CD14-positive monocyte (primary cell): ENCODE measurements at regions not wholly inside any gene's neighbourhood (a gene's known extent, or its start where the extent isn't known, plus 50 kb on each side); places are given as distances from the start of the nearest gene placed in this dataset.

ENCODE experiments used
- DNase-seq, 3 donors: peaks; one replicate each; pipeline ENCODE4 v3.0.0-alpha.2; 2011 to 2022
- H2AFZ ChIP-seq: 2 replicates; pipeline ENCODE4 v1.6.0; 2012; ENCODE audit warnings: mild to moderate bottlenecking, low read depth, low read length, inconsistent platforms; ENCODE audit not compliant: insufficient read depth, poor library complexity, severe bottlenecking
- H3K27ac ChIP-seq, 2 donors: 1 replicate in 1 of 2; 2 replicates in 1 of 2; pipeline ENCODE4 v1.5.1; 2012 to 2013; ENCODE audit warnings: low read length in 2 of 2, control low read depth in 1 of 2, inconsistent platforms in 1 of 2, low read depth in 1 of 2, mild to moderate bottlenecking in 1 of 2
- H3K27me3 ChIP-seq, 2 donors: one replicate each; pipeline versions ENCODE4 v1.6.0 to v1.6.1; 2011 to 2013; ENCODE audit warnings: low read length in 2 of 2; ENCODE audit not compliant: control insufficient read depth in 2 of 2, insufficient read depth in 2 of 2
- H3K36me3 ChIP-seq, 2 donors: replicated peaks in 1 of 2; 1 replicate in 1 of 2; 2 replicates in 1 of 2; pipeline versions ENCODE4 v1.5.1 to v1.6.1; 2012 to 2013; ENCODE audit warnings: low read length in 2 of 2, control low read depth in 1 of 2, inconsistent platforms in 1 of 2, mild to moderate bottlenecking in 1 of 2; ENCODE audit not compliant: insufficient read depth in 2 of 2, control insufficient read depth in 1 of 2
- H3K4me1 ChIP-seq, 2 donors: 1 replicate in 1 of 2; 2 replicates in 1 of 2; pipeline versions ENCODE4 v1.5.1 to v1.6.1; 2012 to 2013; ENCODE audit warnings: low read length in 2 of 2, control low read depth in 1 of 2, inconsistent platforms in 1 of 2, mild to moderate bottlenecking in 1 of 2, moderate library complexity in 1 of 2; ENCODE audit not compliant: insufficient read depth in 2 of 2, control insufficient read depth in 1 of 2
- H3K4me2 ChIP-seq: replicated peaks from 2 replicates; pipeline ENCODE3; 2012; ENCODE audit warnings: low read length, moderate library complexity, mild to moderate bottlenecking; ENCODE audit not compliant: poor library complexity, severe bottlenecking; ENCODE audit errors: extremely low read depth
- H3K4me3 ChIP-seq, 3 experiments: fragments of 200-600 bp in 1 of 3; sonication (generic) in 1 of 3; replicated peaks in 1 of 3; 1 replicate in 2 of 3; 2 replicates in 1 of 3; pipeline ENCODE4 v1.5.1; 2011 to 2013; ENCODE audit warnings: low read length in 3 of 3, mild to moderate bottlenecking in 3 of 3, control low read depth in 2 of 3, low read depth in 2 of 3, inconsistent platforms in 1 of 3, moderate library complexity in 1 of 3
- H3K79me2 ChIP-seq: 2 replicates; pipeline ENCODE4 v1.6.0; 2012; ENCODE audit warnings: mild to moderate bottlenecking, control low read depth, inconsistent platforms, low read length, moderate library complexity; ENCODE audit not compliant: insufficient read depth
- H3K9ac ChIP-seq: 2 replicates; pipeline ENCODE4 v1.6.0; 2017; ENCODE audit warnings: low read length, mild to moderate bottlenecking; ENCODE audit not compliant: insufficient read depth, poor library complexity, severe bottlenecking
- H3K9me3 ChIP-seq, 2 donors: replicated peaks in 1 of 2; 1 replicate in 1 of 2; 2 replicates in 1 of 2; pipeline versions ENCODE4 v1.5.1 to v1.6.1; 2012 to 2013; ENCODE audit warnings: low read length in 2 of 2, control low read depth in 1 of 2; ENCODE audit not compliant: control insufficient read depth in 1 of 2, insufficient read depth in 1 of 2
- H4K20me1 ChIP-seq: 2 replicates; pipeline ENCODE4 v1.6.0; 2012; ENCODE audit warnings: mild to moderate bottlenecking, low read length, control low read depth, moderate library complexity; ENCODE audit not compliant: insufficient read depth
- H3K27ac Mint-ChIP-seq, 7 donors: one replicate each; pipeline ENCODE4 v1.8.0; 2020; ENCODE audit warnings: mild to moderate bottlenecking in 7 of 7, mixed read lengths in 7 of 7, moderate library complexity in 6 of 7, inconsistent platforms in 2 of 7
- H3K27me3 Mint-ChIP-seq, 3 donors: one replicate each; pipeline ENCODE4 v1.8.0; 2021 to 2022; ENCODE audit warnings: low read depth in 3 of 3, mild to moderate bottlenecking in 3 of 3, mixed read lengths in 3 of 3, moderate library complexity in 3 of 3, inconsistent platforms in 1 of 3
- H3K36me3 Mint-ChIP-seq, 2 donors: one replicate each; pipeline ENCODE4 v1.8.0; 2020; ENCODE audit warnings: mixed read lengths in 2 of 2, inconsistent platforms in 1 of 2, mild to moderate bottlenecking in 1 of 2
- H3K4me1 Mint-ChIP-seq: one replicate; pipeline ENCODE4 v1.8.0; 2020; ENCODE audit warnings: mild to moderate bottlenecking, mixed read lengths
- H3K4me3 Mint-ChIP-seq, 2 donors: one replicate each; pipeline ENCODE4 v1.8.0; 2020; ENCODE audit warnings: mild to moderate bottlenecking in 2 of 2, mixed read lengths in 2 of 2, moderate library complexity in 1 of 2
- H3K9me3 Mint-ChIP-seq, 7 donors: one replicate each; pipeline ENCODE4 v1.8.0; 2020 to 2022; ENCODE audit warnings: mixed read lengths in 7 of 7, mild to moderate bottlenecking in 6 of 7, moderate library complexity in 6 of 7, inconsistent platforms in 2 of 7
- WGBS: methylation state at CpG from one replicate; pipeline ENCODE4 v1.1.5; 2013; ENCODE audit warnings: missing lambda C conversion rate; ENCODE audit not compliant: insufficient coverage; 5-methylcytosine and 5-hydroxymethylcytosine counted together
- intact Hi-C, 2 donors: fragments of 100-400 bp; cut with micrococcal nuclease; formaldehyde crosslinking; loops; one replicate each; pipeline versions ENCODE4 v1.15.0 to v1.15.1; 2023
- TF ChIP-seq, protein P1 (sequence below): fragments of 200-600 bp; IDR thresholded peaks from one replicate; pipeline ENCODE4 v1.8.0; 2022; ENCODE audit warnings: antibody characterized with exemption, mild to moderate bottlenecking

DNA sequence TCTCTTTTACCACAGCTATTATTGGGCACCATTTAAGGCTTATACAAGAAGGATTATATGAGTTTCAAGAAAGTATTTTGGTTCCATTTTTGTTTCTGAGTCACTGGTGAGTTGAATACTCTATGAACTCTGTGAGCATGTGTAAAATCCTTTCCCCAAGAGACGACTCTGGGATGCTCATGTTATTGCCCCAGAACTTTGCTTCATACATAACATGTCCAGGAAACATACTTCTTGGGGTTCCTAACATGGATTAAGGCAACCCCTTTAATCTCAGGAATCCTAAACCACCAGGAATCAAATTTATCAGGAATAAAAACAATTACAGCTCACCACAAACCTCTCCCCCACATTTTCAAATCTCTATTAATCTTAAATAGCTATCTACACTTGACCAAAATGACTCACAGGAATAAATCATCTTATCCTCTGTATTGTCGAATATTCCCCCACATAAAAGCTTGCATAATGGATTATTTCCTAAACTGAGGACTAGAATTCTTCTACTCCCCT lies 117.5 kb upstream of the COL21A1 start:
- Mint-ChIP-seq H3K27me3 (peaks cover 0 to 4% (median 3%) of the 10 kb centered on the region in 3 donors), H3K36me3 (no peaks in the 10 kb centered on the region), H3K4me1 (peaks cover 22% of the 10 kb centered on the region), H3K4me3 (no peak overlapping the region), H3K9me3 (no peaks in the 10 kb centered on the region), H3K27ac (no peak overlapping the region)
- Histone ChIP-seq H3K9ac (no peak overlapping the region), H4K20me1 (no peaks in the 10 kb centered on the region), H3K79me2 (no peaks in the 10 kb centered on the region), H3K4me1 (peaks cover 0 to 5% of the 10 kb centered on the region in 2 donors), H3K9me3 (no peaks in the 10 kb centered on the region), H3K36me3 (no peaks in the 10 kb centered on the region), H2AFZ (no peak overlapping the region), H3K27ac (no peak overlapping the region), H3K4me3 (no peak overlapping the region), H3K4me2 (no peak overlapping the region), H3K27me3 (no peaks in the 10 kb centered on the region)
- intact Hi-C loops, result loop anchor here in 1 of 2 donors (10.0 kb wide), 2 partner anchors 230 to 390 kb away; no protein-coding TSS in a partner anchor
- 83% methylated on average over 1 of the region's 2 CpGs for WGBS
- TF ChIP-seq, protein P1, sequence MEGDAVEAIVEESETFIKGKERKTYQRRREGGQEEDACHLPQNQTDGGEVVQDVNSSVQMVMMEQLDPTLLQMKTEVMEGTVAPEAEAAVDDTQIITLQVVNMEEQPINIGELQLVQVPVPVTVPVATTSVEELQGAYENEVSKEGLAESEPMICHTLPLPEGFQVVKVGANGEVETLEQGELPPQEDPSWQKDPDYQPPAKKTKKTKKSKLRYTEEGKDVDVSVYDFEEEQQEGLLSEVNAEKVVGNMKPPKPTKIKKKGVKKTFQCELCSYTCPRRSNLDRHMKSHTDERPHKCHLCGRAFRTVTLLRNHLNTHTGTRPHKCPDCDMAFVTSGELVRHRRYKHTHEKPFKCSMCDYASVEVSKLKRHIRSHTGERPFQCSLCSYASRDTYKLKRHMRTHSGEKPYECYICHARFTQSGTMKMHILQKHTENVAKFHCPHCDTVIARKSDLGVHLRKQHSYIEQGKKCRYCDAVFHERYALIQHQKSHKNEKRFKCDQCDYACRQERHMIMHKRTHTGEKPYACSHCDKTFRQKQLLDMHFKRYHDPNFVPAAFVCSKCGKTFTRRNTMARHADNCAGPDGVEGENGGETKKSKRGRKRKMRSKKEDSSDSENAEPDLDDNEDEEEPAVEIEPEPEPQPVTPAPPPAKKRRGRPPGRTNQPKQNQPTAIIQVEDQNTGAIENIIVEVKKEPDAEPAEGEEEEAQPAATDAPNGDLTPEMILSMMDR, result no peak
- no peak for DNase-seq

DNA sequence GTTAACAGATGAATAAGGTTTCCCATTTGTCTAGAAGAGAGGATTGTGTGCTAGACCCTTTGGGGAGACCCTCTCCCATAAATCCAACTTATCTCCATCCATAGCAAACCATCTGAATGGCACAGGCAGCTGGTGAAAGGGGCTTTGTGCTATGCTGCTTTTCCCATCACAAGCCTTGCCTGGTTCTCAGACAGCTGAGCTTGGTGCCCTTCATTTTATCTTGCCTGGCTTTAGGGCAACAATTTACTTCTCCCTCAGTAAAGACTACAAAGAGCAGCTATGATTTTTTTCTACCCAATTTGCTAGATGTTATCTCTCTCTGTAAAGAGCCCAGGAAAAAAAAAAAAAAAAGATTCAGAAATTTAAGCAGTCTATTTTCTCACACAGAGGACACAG lies 117.0 kb upstream of the COL21A1 start:
- Mint-ChIP-seq H3K4me1 (peaks cover 18% of the 10 kb centered on the region), H3K27me3 (peaks cover 0 to 4% (median 3%) of the 10 kb centered on the region in 3 donors)
- H3K4me2 ChIP-seq, result no peak overlapping the region

More for the DNA sequence above, 117.0 kb upstream of the COL21A1 start:
- H3K27me3 ChIP-seq, result no peaks in the 10 kb centered on the region
- no peaks in the 10 kb centered on the region for H3K79me2 ChIP-seq
- Mint-ChIP-seq H3K4me3 (no peak overlapping the region), H3K36me3 (no peaks in the 10 kb centered on the region), H3K27ac (no peak overlapping the region), H3K9me3 (no peaks in the 10 kb centered on the region)
- no peaks in the 10 kb centered on the region for H3K36me3 ChIP-seq
- no peak for DNase-seq
- intact Hi-C loops, result loop anchor here in 1 of 2 donors (10.0 kb wide), 2 partner anchors 230 to 390 kb away; no protein-coding TSS in a partner anchor
- no peaks in the 10 kb centered on the region for H4K20me1 ChIP-seq
- no peak overlapping the region for H3K9ac ChIP-seq
- H3K4me3 ChIP-seq, result no peak overlapping the region
- no peak overlapping the region for H2AFZ ChIP-seq
- H3K4me1 ChIP-seq, result peaks cover 0 to 5% of the 10 kb centered on the region in 2 donors
- H3K9me3 ChIP-seq, result no peaks in the 10 kb centered on the region
- TF ChIP-seq, protein P1, result no peak
- no peak overlapping the region for H3K27ac ChIP-seq
